PFSK-1 (cell line): ENCODE measurements at regions not wholly inside any gene's neighbourhood (a gene's known extent, or its start where the extent isn't known, plus 50 kb on each side); places are given as distances from the start of the nearest gene placed in this dataset.

ENCODE experiments used
- FOXP2 ChIP-seq: optimal IDR thresholded peaks from 2 replicates; pipeline ENCODE3; 2011; ENCODE audit warnings: borderline replicate concordance, control low read depth, inconsistent platforms; ENCODE audit not compliant: insufficient read depth; ENCODE audit errors: extremely low read length, extremely low read depth
- POLR2AphosphoS5 ChIP-seq: IDR thresholded peaks from 2 replicates; pipeline ENCODE4 v1.6.1; 2012; ENCODE audit warnings: low read depth, mild to moderate bottlenecking, control low read depth, low read length, moderate library complexity
- REST ChIP-seq, 2 experiments: IDR thresholded peaks; 2 replicates each; pipeline versions ENCODE4 v1.6.1 to v1.8.0; 2011 to 2012; ENCODE audit warnings: low read depth in 2 of 2, low read length in 2 of 2, control low read depth in 1 of 2, inconsistent platforms in 1 of 2, mild to moderate bottlenecking in 1 of 2, moderate library complexity in 1 of 2; ENCODE audit not compliant: insufficient read depth in 1 of 2
- SIN3A ChIP-seq: IDR thresholded peaks from 2 replicates; pipeline ENCODE4 v1.6.1; 2012; ENCODE audit warnings: mild to moderate bottlenecking, low read length, moderate library complexity, borderline replicate concordance; ENCODE audit not compliant: insufficient read depth
- TAF1 ChIP-seq: IDR thresholded peaks from 2 replicates; pipeline ENCODE4 v1.6.1; 2012; ENCODE audit warnings: low read length, control low read depth, borderline replicate concordance; ENCODE audit not compliant: insufficient read depth

- TF ChIP-seq TAF1 (no peak), REST (IDR thresholded peaks at IDR 0.05; ENCODE audit: insufficient read depth in 1 of 2, low read depth in 2 of 2, low read length in 2 of 2) (peak; percentile 86 to 99), SIN3A (no peak)
These were observed 568.6 kb upstream of the BOD1L1 start for GRCh38 chr4:14196131-14196530.

GRCh38 chr4:14215116-14215770, 587.7 kb upstream of the BOD1L1 start:
- TF ChIP-seq POLR2AphosphoS5, result no peak

- no peak for TF ChIP-seq POLR2AphosphoS5
- TF ChIP-seq FOXP2, result no peak
- no peak for TF ChIP-seq SIN3A
- TF ChIP-seq TAF1, result no peak
- TF ChIP-seq REST (IDR thresholded peaks at IDR 0.05; ENCODE audit: insufficient read depth in 1 of 2, low read depth in 2 of 2, low read length in 2 of 2), result no peak
These were observed 589.9 kb upstream of the BOD1L1 start for GRCh38 chr4:14217401-14217800.

- TF ChIP-seq TAF1, result no peak
- no peak for TF ChIP-seq POLR2AphosphoS5
- no peak for TF ChIP-seq FOXP2
- no peak for TF ChIP-seq SIN3A
- no peak for TF ChIP-seq REST (IDR thresholded peaks at IDR 0.05; ENCODE audit: insufficient read depth in 1 of 2, low read depth in 2 of 2, low read length in 2 of 2)
These were observed 591.1 kb upstream of the BOD1L1 start for GRCh38 chr4:14218641-14219040.

GRCh38 chr4:14221176-14221575, 593.7 kb upstream of the BOD1L1 start:
- no peak for TF ChIP-seq POLR2AphosphoS5

GRCh38 chr4:14222377-14223029, 595.0 kb upstream of the BOD1L1 start:
- TF ChIP-seq FOXP2 (no peak), TAF1 (no peak), REST (IDR thresholded peaks at IDR 0.05; ENCODE audit: insufficient read depth in 1 of 2, low read depth in 2 of 2, low read length in 2 of 2) (no peak), SIN3A (no peak), POLR2AphosphoS5 (no peak)
